OCI-LY1 (cell line): ENCODE measurements at regions not wholly inside any gene's neighbourhood (a gene's known extent, or its start where the extent isn't known, plus 50 kb on each side); places are given as distances from the start of the nearest gene placed in this dataset.

Experiments used
- EZH2 ChIP-seq: fragments of 200-600 bp; sonication (generic), shearing (Covaris generic); IDR thresholded peaks from 2 replicates; pipeline ENCODE4 v1.8.0; 2017; ENCODE audit warnings: borderline replicate concordance, mixed run types, mild to moderate bottlenecking, antibody characterized with exemption, low read length, moderate library complexity, mixed read lengths
- TF ChIP-seq, protein P1 (sequence below): fragments of 200-600 bp; sonication (generic), shearing (Covaris generic); IDR thresholded peaks from 2 replicates; pipeline ENCODE4 v1.5.1; 2017; ENCODE audit warnings: mild to moderate bottlenecking, antibody characterized with exemption, low read length, moderate library complexity, mixed read lengths

- TF ChIP-seq, protein P1, sequence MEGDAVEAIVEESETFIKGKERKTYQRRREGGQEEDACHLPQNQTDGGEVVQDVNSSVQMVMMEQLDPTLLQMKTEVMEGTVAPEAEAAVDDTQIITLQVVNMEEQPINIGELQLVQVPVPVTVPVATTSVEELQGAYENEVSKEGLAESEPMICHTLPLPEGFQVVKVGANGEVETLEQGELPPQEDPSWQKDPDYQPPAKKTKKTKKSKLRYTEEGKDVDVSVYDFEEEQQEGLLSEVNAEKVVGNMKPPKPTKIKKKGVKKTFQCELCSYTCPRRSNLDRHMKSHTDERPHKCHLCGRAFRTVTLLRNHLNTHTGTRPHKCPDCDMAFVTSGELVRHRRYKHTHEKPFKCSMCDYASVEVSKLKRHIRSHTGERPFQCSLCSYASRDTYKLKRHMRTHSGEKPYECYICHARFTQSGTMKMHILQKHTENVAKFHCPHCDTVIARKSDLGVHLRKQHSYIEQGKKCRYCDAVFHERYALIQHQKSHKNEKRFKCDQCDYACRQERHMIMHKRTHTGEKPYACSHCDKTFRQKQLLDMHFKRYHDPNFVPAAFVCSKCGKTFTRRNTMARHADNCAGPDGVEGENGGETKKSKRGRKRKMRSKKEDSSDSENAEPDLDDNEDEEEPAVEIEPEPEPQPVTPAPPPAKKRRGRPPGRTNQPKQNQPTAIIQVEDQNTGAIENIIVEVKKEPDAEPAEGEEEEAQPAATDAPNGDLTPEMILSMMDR: no peak
- TF ChIP-seq EZH2: no peak
Observed at GRCh38 chr1:29749024-29749945, 513.0 kb downstream of the PTPRU start.
